ENCODE measurements at regions not wholly inside any gene's neighbourhood (a gene's known extent, or its start where the extent isn't known, plus 50 kb on each side); places are given as distances from the start of the nearest gene placed in this dataset.
"Not testable (repeated sequence)": the region's sequence is repeated elsewhere in the genome, so short reads cannot be mapped to it uniquely, and the experiment has no call there.

DNA sequence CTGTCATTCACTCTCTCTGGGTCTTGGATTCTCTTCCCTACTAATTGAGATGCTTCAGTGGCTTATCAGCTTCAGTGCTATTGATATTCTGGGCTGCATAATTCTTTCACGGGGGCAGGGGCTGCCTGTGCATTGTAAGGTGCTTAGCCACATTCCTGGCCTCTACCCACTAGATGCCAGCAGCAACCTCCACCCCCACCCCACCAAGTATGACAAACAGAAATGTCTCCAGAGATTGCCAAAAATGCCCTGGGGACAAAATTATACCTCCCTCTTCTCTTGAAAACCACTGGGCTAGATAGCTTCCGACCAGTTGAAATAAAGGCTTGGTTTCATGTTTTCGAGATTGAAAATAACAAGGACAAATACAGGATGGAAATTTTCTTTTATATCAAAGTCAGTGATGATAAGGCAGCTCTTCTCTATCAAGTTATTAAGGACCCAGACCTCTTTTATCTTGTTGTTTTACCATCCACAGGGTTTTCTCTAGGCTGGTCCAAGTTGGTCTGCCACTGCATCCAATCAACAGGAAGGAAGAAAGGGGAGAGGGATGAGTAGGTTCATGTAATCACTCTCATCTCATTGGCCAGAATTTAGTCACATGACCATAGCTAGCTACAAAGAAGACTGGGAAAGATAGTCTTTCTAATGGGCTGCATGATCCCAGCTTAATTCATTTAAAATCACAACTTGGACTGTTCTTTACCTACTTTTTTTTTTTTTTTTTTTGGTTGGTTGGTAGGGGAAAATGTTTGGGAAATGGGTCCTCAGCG, 92.1 kb upstream of the RANBP3L start:
- 64 to 100% (median 80%) methylated on average over 1 to 4 of the region's 4 CpGs; no CpG with 5 or more reads in 1 of the 10 experiments for WGBS, 10 experiments
- in situ Hi-C loops (cut with MboI; ENCODE audit: low pct_unique_long_range_greater_than_20kb in 2 of 9, low sequenced_read_pairs in 9 of 9, unreplicated experiment in 9 of 9) = loop anchor here in 1 of 9 experiments (25.0 kb wide), 1 partner anchor 132 kb away; no protein-coding TSS in a partner anchor

DNA sequence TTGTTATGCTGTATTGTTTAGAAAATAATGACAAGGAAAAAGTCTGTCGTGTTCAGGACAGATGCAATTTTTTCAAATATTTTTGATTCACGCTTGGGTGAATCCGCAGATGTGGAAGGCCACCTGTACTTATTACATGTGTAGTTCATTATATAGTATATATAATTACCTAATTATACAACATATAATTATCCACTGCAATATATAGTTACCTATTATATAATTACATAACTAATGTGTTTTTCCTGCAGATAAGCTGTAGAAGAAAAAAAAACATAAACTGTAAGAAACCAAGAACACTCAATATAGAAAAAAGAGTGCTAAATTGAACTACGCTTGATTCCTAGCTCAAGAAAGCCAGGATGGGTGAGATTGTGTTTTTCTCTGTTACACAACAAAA, 93.6 kb upstream of the RANBP3L start:
- no peak for ATAC-seq (replicated peaks in 6 of 8)
- no peak overlapping the region for H3K27ac ChIP-seq
- in situ Hi-C loops (cut with MboI; ENCODE audit: low pct_unique_long_range_greater_than_20kb in 2 of 9, low sequenced_read_pairs in 9 of 9, unreplicated experiment in 9 of 9) = loop anchor here in 1 of 9 experiments (25.0 kb wide), 1 partner anchor 133 kb away; no protein-coding TSS in a partner anchor
- no peaks in the 10 kb centered on the region for H3K4me1 ChIP-seq (replicated peaks in 1 of 2)
- WGBS, 10 experiments = 81 to 100% (median 96%) methylated on average over 1 to 4 of the region's 4 CpGs; no CpG with 5 or more reads in 2 of the 10 experiments
- H3K4me3 ChIP-seq = no peak overlapping the region

More for the DNA sequence above, 92.1 kb upstream of the RANBP3L start:
- Histone ChIP-seq H3K4me1 (replicated peaks in 1 of 2) (no peaks in the 10 kb centered on the region), H3K27ac (no peak overlapping the region), H3K4me3 (no peak overlapping the region)
- no peak for ATAC-seq (replicated peaks in 6 of 8)

- ATAC-seq (replicated peaks in 6 of 8); H3K4me1 ChIP-seq (replicated peaks in 1 of 2); H3K27ac ChIP-seq; H3K4me3 ChIP-seq: not testable (repeated sequence)
- in situ Hi-C loops (cut with MboI; ENCODE audit: low pct_unique_long_range_greater_than_20kb in 2 of 9, low sequenced_read_pairs in 9 of 9, unreplicated experiment in 9 of 9) = loop anchor here in 1 of 9 experiments (25.0 kb wide), 1 partner anchor 134 kb away; no protein-coding TSS in a partner anchor
- 80 to 100% (median 91%) methylated on average over 1 to 11 of the region's 12 CpGs for WGBS, 10 experiments
Observed at GRCh38 chr5:36395947-36396346, 94.2 kb upstream of the RANBP3L start.

DNA sequence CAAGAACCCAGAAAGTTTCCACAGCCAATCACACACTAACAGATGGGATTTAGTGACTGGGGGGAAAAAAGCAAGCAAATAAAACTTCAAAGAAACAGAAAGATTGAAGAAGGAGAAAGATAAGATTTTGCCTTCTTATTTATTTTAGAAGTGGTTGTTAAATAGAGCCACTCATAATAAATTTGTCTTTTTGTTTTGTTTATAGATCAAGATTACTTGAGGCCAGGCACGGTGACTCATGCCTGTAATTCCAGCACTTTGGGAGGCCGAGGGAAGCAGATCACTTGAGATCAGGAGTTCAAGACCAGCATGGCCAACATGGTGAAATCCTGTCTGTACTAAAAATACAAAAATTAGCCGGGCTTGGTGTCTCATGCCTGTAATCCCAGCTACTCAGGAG, 94.9 kb upstream of the RANBP3L start:
- no peak overlapping the region for H3K4me3 ChIP-seq
- no peaks in the 10 kb centered on the region for H3K4me1 ChIP-seq (replicated peaks in 1 of 2)
- no peak overlapping the region for H3K27ac ChIP-seq
- 7 to 94% (median 37%) methylated on average over 1 to 3 of the region's 3 CpGs; no CpG with 5 or more reads in 3 of the 10 experiments for WGBS, 10 experiments
- no peak for ATAC-seq (replicated peaks in 6 of 8)
- in situ Hi-C loops (cut with MboI; ENCODE audit: low pct_unique_long_range_greater_than_20kb in 2 of 9, low sequenced_read_pairs in 9 of 9, unreplicated experiment in 9 of 9) = loop anchor here in 1 of 9 experiments (25.0 kb wide), 1 partner anchor 134 kb away; no protein-coding TSS in a partner anchor

- in situ Hi-C loops (cut with MboI; ENCODE audit: low pct_unique_long_range_greater_than_20kb in 2 of 9, low sequenced_read_pairs in 9 of 9, unreplicated experiment in 9 of 9) = loop anchor here in 1 of 9 experiments (25.0 kb wide), 1 partner anchor 136 kb away; no protein-coding TSS in a partner anchor
- peak in 4 of 8 experiments; percentile 47 to 80 (median 54) for ATAC-seq (replicated peaks in 6 of 8)
- H3K4me3 ChIP-seq = no peak overlapping the region
- H3K27ac ChIP-seq = no peak overlapping the region
- no peaks in the 10 kb centered on the region for H3K4me1 ChIP-seq (replicated peaks in 1 of 2)
- 17 to 89% (median 74%) methylated on average over 1 to 3 of the region's 3 CpGs; no CpG with 5 or more reads in 1 of the 10 experiments for WGBS, 10 experiments
Observed at GRCh38 chr5:36397901-36398536, 96.3 kb upstream of the RANBP3L start.

- H3K27ac ChIP-seq = no peak overlapping the region
- WGBS, 10 experiments = 57 to 100% (median 73%) methylated on average over 1 to 3 of the region's 3 CpGs
- no peak for ATAC-seq (replicated peaks in 6 of 8)
- H3K4me1 ChIP-seq (replicated peaks in 1 of 2) = no peaks in the 10 kb centered on the region
- no peak overlapping the region for H3K4me3 ChIP-seq
- in situ Hi-C loops (cut with MboI; ENCODE audit: low pct_unique_long_range_greater_than_20kb in 2 of 9, low sequenced_read_pairs in 9 of 9, unreplicated experiment in 9 of 9) = loop anchor here in 5 of 9 experiments (10.0 to 25.0 kb wide), 3 partner anchors 285 to 310 kb away; no protein-coding TSS in a partner anchor
Observed at GRCh38 chr5:36402512-36402906, 100.8 kb upstream of the RANBP3L start.

DNA sequence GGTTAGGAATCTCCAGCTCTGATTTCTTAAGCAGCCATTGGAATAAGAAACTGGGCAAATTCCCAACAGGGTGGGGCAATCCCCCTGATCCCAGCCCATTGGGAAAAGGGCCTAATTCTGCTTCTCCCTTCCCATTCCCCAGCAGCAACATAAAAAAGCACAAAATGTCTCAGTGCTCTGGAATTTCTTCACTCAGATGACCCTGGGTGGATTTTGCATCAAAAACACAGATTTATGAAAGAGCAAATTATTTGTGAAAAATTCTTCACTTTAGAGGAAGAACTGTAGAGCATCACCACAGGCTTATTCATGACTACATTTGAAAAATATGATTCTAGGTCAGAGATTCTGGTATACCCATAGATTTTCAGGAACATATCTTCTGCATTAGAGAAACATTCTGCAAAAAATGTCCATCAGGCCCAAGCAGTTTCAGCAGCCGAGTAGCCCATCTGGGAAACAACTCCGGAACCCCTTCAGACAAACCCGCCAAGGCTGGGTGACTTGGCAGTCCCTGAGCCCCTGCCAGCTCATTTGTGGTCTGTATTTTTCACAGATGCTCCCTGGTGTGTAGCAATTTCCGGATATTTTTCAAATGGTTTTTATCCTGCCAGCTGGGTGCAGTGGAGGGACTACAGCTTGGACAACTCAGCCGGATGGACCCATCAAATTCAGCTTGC, 102.1 kb upstream of the RANBP3L start:
- Histone ChIP-seq H3K4me3 (no peak overlapping the region), H3K4me1 (replicated peaks in 1 of 2) (no peaks in the 10 kb centered on the region), H3K27ac (no peak overlapping the region)
- ATAC-seq (replicated peaks in 6 of 8) = peak in 2 of 8 experiments; percentile 42 to 75
- in situ Hi-C loops (cut with MboI; ENCODE audit: low pct_unique_long_range_greater_than_20kb in 2 of 9, low sequenced_read_pairs in 9 of 9, unreplicated experiment in 9 of 9) = loop anchor here in 5 of 9 experiments (10.0 to 25.0 kb wide), 3 partner anchors 284 to 309 kb away; no protein-coding TSS in a partner anchor
- WGBS, 10 experiments = 3 to 97% (median 53%) methylated on average over 1 to 5 of the region's 5 CpGs; no CpG with 5 or more reads in 2 of the 10 experiments

GRCh38 chr5:36406023-36406422, 104.3 kb upstream of the RANBP3L start:
- Histone ChIP-seq H3K27ac (no peak overlapping the region), H3K4me3 (no peak overlapping the region), H3K4me1 (replicated peaks in 1 of 2) (no peaks in the 10 kb centered on the region)
- 40 to 100% (median 88%) methylated on average over 1 of the region's 1 CpG; no CpG with 5 or more reads in 3 of the 10 experiments for WGBS, 10 experiments
- ATAC-seq (replicated peaks in 6 of 8) = no peak
- in situ Hi-C loops (cut with MboI; ENCODE audit: low pct_unique_long_range_greater_than_20kb in 2 of 9, low sequenced_read_pairs in 9 of 9, unreplicated experiment in 9 of 9) = loop anchor here in 5 of 9 experiments (10.0 to 25.0 kb wide), 3 partner anchors 281 to 306 kb away; no protein-coding TSS in a partner anchor

DNA sequence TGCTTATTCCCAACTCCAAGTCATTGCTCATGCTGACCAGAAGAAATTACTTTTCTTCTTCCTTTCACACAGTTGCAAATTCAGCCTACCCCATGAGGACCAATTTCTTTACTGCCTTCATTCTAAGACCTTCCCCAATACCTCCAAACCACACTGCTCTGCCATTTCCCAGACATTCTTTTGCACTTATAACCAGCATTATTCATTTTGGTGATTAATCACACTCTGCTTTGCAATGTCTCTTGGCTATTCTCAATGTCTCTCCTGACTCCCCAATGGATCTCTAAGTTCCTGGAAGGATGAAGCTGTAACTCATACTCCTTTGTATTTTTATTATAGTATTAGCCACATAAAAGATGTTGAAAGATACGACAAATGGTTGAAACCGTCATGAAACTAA, 105.7 kb upstream of the RANBP3L start:
- WGBS, 10 experiments = 11 to 96% (median 71%) methylated on average over 2 of the region's 2 CpGs
- in situ Hi-C loops (cut with MboI; ENCODE audit: low pct_unique_long_range_greater_than_20kb in 2 of 9, low sequenced_read_pairs in 9 of 9, unreplicated experiment in 9 of 9) = loop anchor here in 5 of 9 experiments (10.0 to 25.0 kb wide), 3 partner anchors 280 to 305 kb away; no protein-coding TSS in a partner anchor
- H3K4me3 ChIP-seq = no peak overlapping the region
- ATAC-seq (replicated peaks in 6 of 8) = peak in 1 of 8 experiments; percentile 20
- H3K27ac ChIP-seq = no peak overlapping the region
- no peaks in the 10 kb centered on the region for H3K4me1 ChIP-seq (replicated peaks in 1 of 2)

DNA sequence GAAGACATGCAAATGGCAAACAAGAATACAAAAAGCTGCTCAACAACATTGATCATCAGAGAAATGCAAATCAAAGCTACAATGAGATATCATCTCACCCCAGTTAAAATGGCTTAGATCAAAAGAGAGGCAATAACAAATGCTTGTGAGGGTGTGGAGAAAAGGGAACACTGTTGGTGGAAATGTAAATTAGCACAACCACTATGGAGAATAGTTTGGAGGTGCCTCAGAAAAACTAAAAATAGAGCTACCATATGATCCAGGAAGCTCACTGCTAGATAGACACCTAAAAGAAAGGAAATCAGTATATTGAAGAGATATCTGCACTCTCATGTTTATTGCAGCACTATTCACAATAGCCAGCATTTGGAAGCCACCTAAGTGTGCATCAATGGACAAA, 108.0 kb upstream of the RANBP3L start:
- not testable (repeated sequence) for H3K4me1 ChIP-seq (replicated peaks in 1 of 2); H3K4me3 ChIP-seq; H3K27ac ChIP-seq
- ATAC-seq (replicated peaks in 6 of 8) = peak in 2 of 8 experiments; percentile 70 to 77
- in situ Hi-C loops (cut with MboI; ENCODE audit: low pct_unique_long_range_greater_than_20kb in 2 of 9, low sequenced_read_pairs in 9 of 9, unreplicated experiment in 9 of 9) = loop anchor here (10.0 to 25.0 kb wide), 5 partner anchors 95 to 303 kb away; no protein-coding TSS in a partner anchor

DNA sequence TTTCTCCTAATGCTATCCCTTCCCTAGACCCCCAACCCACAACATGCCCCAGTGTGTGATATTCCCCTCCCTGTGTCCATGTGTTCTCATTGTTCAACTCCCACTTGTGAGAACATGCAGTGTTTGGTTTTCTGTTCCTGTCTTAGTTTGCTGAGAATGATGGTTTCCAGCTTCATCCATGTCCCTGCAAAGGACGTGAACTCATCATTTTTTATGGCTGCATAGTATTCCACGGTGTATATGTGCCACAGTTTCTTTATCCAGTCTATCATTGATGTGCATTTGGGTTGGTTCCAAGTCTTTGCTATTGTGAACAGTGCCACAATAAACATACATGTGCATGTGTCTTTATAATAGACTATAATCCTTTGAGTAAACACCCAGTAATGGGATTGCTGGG, 109.0 kb upstream of the RANBP3L start:
- WGBS, 10 experiments = 75 to 100% (median 92%) methylated on average over 1 to 2 of the region's 2 CpGs; no CpG with 5 or more reads in 5 of the 10 experiments
- in situ Hi-C loops (cut with MboI; ENCODE audit: low pct_unique_long_range_greater_than_20kb in 2 of 9, low sequenced_read_pairs in 9 of 9, unreplicated experiment in 9 of 9) = loop anchor here (10.0 to 25.0 kb wide), 5 partner anchors 94 to 302 kb away; no protein-coding TSS in a partner anchor
- ATAC-seq (replicated peaks in 6 of 8); H3K27ac ChIP-seq; H3K4me3 ChIP-seq; H3K4me1 ChIP-seq (replicated peaks in 1 of 2): not testable (repeated sequence)

DNA sequence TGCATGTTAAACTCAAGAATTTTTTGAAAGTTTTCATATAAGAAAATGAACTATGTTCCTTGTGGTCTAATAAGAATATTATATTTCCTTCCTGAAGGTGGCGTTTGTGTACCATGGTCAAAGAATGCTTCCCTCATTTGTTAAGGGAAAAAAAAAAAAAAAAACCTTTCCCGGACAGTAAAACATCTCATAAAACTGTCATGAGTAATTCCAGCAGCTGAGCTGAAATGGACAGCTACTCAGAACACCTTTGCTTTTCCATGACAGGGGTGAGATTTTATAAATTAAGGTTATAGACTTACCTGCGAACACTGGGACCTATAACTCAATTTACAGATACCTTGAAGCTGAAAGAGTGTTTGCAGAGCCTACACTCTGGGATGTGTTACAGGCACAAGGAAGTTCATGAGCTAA, 113.2 kb upstream of the RANBP3L start:
- peak; percentile 41 to 68 (median 56) for ATAC-seq (replicated peaks in 6 of 8)
- Histone ChIP-seq H3K4me3 (no peak overlapping the region), H3K4me1 (replicated peaks in 1 of 2) (peaks cover 0 to 2% of the 10 kb centered on the region in 2 donors), H3K27ac (no peak overlapping the region)
- in situ Hi-C loops (cut with MboI; ENCODE audit: low pct_unique_long_range_greater_than_20kb in 2 of 9, low sequenced_read_pairs in 9 of 9, unreplicated experiment in 9 of 9) = loop anchor here (10.0 to 25.0 kb wide), 5 partner anchors 90 to 297 kb away; no protein-coding TSS in a partner anchor
- 0 to 55% (median 18%) methylated on average over 1 to 3 of the region's 3 CpGs; no CpG with 5 or more reads in 2 of the 10 experiments for WGBS, 10 experiments

Measured in motor neuron (in vitro differentiated cells).